ENCODE measurements at regions not wholly inside any gene's neighbourhood (a gene's known extent, or its start where the extent isn't known, plus 50 kb on each side); places are given as distances from the start of the nearest gene placed in this dataset.

- TF ChIP-seq CTCF (IDR thresholded peaks at IDR 0.05), result no peak
- no peak overlapping the region for H3K27ac ChIP-seq
- DNase-seq, result no peak
- H3K4me1 ChIP-seq, result no peaks in the 10 kb centered on the region
- H3K27me3 ChIP-seq, result peaks cover 0 to 6% of the 10 kb centered on the region in 2 donors
- no peaks in the 10 kb centered on the region for H3K9me3 ChIP-seq
- intact Hi-C loops (cut with DNase I; ENCODE audit: low total_unique reads), result no loop called here
- H3K36me3 ChIP-seq, result no peaks in the 10 kb centered on the region
- H3K4me3 ChIP-seq, result no peak overlapping the region
These were observed 62.1 kb upstream of the CADM1 start for GRCh38 chr11:115566180-115566764.

GRCh38 chr11:115564851-115565250 lies 60.6 kb upstream of the CADM1 start:
- no peaks in the 10 kb centered on the region for H3K9me3 ChIP-seq
- H3K4me1 ChIP-seq, result no peaks in the 10 kb centered on the region
- peaks cover 0 to 6% of the 10 kb centered on the region in 2 donors for H3K27me3 ChIP-seq
- H3K36me3 ChIP-seq, result no peaks in the 10 kb centered on the region
- no peak for TF ChIP-seq CTCF (IDR thresholded peaks at IDR 0.05)
- DNase-seq, result no peak
- H3K27ac ChIP-seq, result no peak overlapping the region
- intact Hi-C loops (cut with DNase I; ENCODE audit: low total_unique reads), result no loop called here
- H3K4me3 ChIP-seq, result no peak overlapping the region

GRCh38 chr11:115561116-115561515 lies 56.9 kb upstream of the CADM1 start:
- DNase-seq, result no peak
- no peak for TF ChIP-seq CTCF (IDR thresholded peaks at IDR 0.05)
- intact Hi-C loops (cut with DNase I; ENCODE audit: low total_unique reads), result no loop called here
- Histone ChIP-seq H3K4me1 (no peaks in the 10 kb centered on the region), H3K4me3 (no peak overlapping the region), H3K27ac (no peak overlapping the region), H3K36me3 (no peaks in the 10 kb centered on the region), H3K27me3 (peaks cover 0 to 4% of the 10 kb centered on the region in 2 donors), H3K9me3 (no peaks in the 10 kb centered on the region)

- H3K27ac ChIP-seq, result no peak overlapping the region
- H3K36me3 ChIP-seq, result no peaks in the 10 kb centered on the region
- DNase-seq, result no peak
- intact Hi-C loops (cut with DNase I; ENCODE audit: low total_unique reads), result no loop called here
- H3K27me3 ChIP-seq, result no peaks in the 10 kb centered on the region
- H3K4me3 ChIP-seq, result no peak overlapping the region
- no peak for TF ChIP-seq CTCF (IDR thresholded peaks at IDR 0.05)
- H3K9me3 ChIP-seq, result no peaks in the 10 kb centered on the region
- no peaks in the 10 kb centered on the region for H3K4me1 ChIP-seq
These were observed 54.4 kb upstream of the CADM1 start for GRCh38 chr11:115558635-115559034.

- Histone ChIP-seq H3K4me3 (no peak overlapping the region), H3K27me3 (no peaks in the 10 kb centered on the region)
- no peak for TF ChIP-seq CTCF (IDR thresholded peaks at IDR 0.05)
These were observed 53.5 kb upstream of the CADM1 start for GRCh38 chr11:115557681-115558080.

GRCh38 chr11:115556984-115557383 lies 52.8 kb upstream of the CADM1 start:
- no peak overlapping the region for H3K4me3 ChIP-seq
- no peaks in the 10 kb centered on the region for H3K9me3 ChIP-seq
- H3K27ac ChIP-seq, result no peak overlapping the region
- no peaks in the 10 kb centered on the region for H3K27me3 ChIP-seq
- TF ChIP-seq CTCF (IDR thresholded peaks at IDR 0.05), result no peak
- H3K36me3 ChIP-seq, result no peaks in the 10 kb centered on the region
- intact Hi-C loops (cut with DNase I; ENCODE audit: low total_unique reads), result no loop called here
- no peak for DNase-seq
- H3K4me1 ChIP-seq, result no peaks in the 10 kb centered on the region

More at GRCh38 chr11:115557681-115558080, 53.5 kb upstream of the CADM1 start:
- no peaks in the 10 kb centered on the region for H3K4me1 ChIP-seq
- no peaks in the 10 kb centered on the region for H3K36me3 ChIP-seq
- intact Hi-C loops (cut with DNase I; ENCODE audit: low total_unique reads), result no loop called here
- no peak for DNase-seq
- no peak overlapping the region for H3K27ac ChIP-seq
- no peaks in the 10 kb centered on the region for H3K9me3 ChIP-seq
